T47D (cell line): ENCODE measurements at regions not wholly inside any gene's neighbourhood (a gene's known extent, or its start where the extent isn't known, plus 50 kb on each side); places are given as distances from the start of the nearest gene placed in this dataset.

Source experiments
- DNase-seq, 2 experiments: peaks; one replicate each; pipeline versions ENCODE4 v3.0.0 to v3.0.0-alpha.2; 2011 to 2012; ENCODE audit warnings: low read depth in 1 of 2, low spot score in 1 of 2
- JUND ChIP-seq: IDR thresholded peaks from 2 replicates; pipeline ENCODE4 v1.6.1; 2012; ENCODE audit warnings: low read depth
- in situ Hi-C: cut with HindIII; loops from 2 replicates; pipeline ENCODE4 v1.10.0; 2016; ENCODE audit warnings: low sequenced_read_pairs, low pct_unique_long_range_greater_than_20kb

- TF ChIP-seq JUND = no peak
- in situ Hi-C loops = no loop called here
- DNase-seq = no peak
Measured at GRCh38 chr3:146873748-146874147, 268.6 kb upstream of the PLSCR5 start.

DNA sequence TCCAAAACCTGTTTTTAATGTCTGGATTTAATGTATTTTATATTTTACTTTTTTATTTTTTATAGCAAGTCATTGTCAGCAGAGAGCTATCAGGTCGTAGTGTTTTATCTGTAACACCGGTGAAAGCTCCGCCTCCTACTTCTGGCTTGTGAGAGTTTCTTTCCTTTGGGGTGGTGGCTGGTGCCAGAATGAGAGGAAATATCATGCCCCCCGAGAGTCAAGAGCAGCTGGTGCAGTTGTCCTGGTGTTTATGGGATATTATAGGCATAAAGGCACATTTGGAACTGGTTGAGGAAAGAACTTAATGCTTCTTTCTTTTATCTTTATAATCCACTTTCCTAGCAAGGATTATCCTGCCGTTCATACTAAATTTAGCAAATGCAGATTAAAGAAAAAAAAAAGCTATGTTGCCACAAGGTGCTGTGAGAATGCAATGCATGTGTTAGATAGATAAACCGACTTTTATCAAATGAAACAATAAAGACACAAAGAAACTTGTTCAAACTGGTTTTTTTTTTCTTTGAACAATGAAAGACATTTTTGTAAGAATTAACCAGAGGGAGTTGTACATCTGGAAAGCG, 260.1 kb upstream of the PLSCR5 start:
- no peak for DNase-seq
- no peak for TF ChIP-seq JUND
- in situ Hi-C loops = no loop called here

DNA sequence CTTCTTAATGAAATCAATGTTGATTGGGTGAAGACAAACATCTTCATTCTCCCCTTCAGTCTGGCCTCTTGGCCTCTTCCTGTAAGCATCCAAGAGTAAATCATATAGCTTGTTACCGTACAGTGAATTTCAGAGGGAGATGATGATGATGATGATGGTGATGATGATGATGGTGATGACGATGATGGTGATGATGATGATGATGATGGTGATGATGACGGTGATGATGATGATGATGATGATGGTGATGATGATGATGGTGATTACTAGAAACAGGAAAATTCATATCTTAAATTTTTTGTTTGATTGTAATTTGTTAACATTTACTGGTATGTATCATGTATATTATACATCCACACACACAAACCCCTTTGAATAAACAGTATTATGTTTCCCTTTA, 256.1 kb upstream of the PLSCR5 start:
- TF ChIP-seq JUND = no peak
- in situ Hi-C loops = no loop called here

GRCh38 chr3:146854523-146854922, 249.4 kb upstream of the PLSCR5 start:
- no peak for DNase-seq
- TF ChIP-seq JUND = no peak
- in situ Hi-C loops = no loop called here

More for the DNA sequence above, 256.1 kb upstream of the PLSCR5 start:
- no peak for DNase-seq

DNA sequence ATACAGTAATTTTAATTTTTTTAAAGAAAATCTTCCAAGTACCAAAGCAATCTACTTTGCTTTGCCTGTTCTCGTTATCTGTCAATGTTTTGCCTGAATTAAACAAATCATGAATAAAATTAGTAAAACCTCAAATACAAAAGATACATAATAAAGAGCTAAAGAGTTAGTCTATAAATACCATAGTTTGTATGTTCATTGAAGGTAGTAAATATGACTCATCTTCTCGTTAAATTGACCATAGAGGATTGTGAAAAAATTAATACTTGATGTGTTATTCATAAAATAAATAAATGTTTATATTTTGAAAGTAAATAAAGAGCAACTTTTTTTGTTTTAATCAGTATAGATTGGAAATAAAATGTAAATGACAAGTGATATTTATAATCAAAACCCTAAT, 246.5 kb upstream of the PLSCR5 start:
- TF ChIP-seq JUND = no peak
- no peak for DNase-seq
- in situ Hi-C loops = no loop called here

- no peak for TF ChIP-seq JUND
- in situ Hi-C loops = no loop called here
- DNase-seq = no peak
Measured at GRCh38 chr3:146845361-146845760, 240.2 kb upstream of the PLSCR5 start.

DNA sequence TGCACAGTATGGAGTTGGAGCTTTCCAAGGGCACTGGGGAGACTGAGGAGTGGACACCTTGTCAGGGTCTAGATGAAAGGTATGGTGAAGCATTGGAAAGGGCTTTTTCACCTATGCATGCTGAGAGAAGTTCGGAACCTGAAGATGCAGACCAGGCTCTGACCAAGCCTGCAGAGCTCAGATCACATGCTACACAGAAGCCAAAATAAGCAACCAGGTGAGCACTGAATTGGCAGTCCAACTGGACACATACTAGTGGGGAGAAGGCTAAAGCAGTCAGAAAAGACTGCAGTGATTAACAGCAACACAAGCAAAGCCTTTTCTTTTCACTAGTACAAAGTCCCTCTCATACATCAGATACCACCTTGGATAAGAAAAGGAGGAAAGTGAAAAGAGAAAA, 238.3 kb upstream of the PLSCR5 start:
- no peak for DNase-seq
- TF ChIP-seq JUND = no peak
- in situ Hi-C loops = no loop called here

DNA sequence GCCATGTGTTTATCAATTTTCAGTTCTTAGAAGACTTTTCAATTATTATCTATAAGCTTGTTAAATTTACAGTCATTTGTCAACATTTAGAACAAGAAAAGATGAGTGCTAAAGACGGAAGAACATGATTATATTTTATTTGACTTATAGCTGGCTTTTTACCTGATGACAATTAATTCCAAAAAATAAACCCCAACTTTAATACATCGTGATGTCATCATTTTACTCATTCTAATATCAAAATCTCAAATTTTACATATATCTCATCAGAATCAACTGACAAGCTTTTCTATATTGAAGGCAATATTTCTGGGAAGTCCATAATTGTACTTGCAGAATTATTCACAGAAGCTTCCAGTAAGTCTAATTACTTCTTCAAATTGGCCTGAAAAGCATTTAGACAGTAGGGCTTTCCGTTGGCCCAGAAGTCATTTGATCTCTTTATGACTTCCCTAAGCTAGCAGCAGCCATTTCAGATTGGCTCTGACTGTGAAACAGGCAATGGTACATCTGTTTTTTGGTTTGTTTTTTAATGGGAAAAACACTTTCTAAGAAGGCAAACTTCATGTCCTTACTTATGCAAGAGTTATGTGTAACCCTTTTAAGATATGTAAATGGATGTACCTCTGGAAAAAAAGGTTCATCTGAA, 234.7 kb upstream of the PLSCR5 start:
- no peak for TF ChIP-seq JUND
- in situ Hi-C loops = no loop called here
- DNase-seq = no peak

DNA sequence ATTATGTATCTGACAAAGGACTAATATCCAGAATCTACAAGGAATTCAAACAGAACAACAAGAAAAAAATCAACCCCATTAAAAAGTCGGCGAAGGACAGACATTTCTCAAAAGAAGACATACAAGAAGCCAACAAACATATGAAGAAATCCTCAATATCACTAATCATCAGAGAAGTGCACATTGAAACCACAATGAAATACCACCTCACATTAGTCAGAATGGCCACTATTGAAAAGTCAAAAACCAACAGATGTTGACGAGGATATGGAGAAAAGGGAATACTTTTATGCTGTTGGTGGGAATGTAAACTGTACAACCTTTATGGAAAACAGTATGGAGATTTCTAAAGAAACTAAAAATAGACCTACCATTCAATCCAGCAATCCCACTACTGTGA, 233.1 kb upstream of the PLSCR5 start:
- DNase-seq = no peak
- TF ChIP-seq JUND = no peak

DNA sequence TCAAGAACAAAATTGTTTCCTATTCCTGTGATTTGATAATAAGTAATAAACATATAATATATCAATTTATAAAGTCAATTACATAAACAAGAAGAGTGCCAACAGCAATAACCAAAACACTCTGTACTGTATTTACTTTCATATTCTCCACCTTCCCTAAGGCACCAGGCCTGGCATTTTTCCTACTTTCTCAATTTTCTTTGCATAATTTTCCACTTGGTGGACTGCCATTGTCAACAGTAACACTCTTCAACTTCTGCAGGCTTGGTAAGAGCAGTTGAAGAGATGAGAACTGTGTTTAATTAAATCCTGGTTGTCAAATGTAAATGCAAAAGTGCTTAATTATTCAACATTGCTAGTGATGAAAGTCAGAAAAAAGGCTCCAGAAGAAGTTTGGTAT, 229.8 kb upstream of the PLSCR5 start:
- TF ChIP-seq JUND = no peak
- in situ Hi-C loops = no loop called here
- peak in 1 of 2 experiments; percentile 33 for DNase-seq

More for the DNA sequence above, 233.1 kb upstream of the PLSCR5 start:
- in situ Hi-C loops = no loop called here

DNA sequence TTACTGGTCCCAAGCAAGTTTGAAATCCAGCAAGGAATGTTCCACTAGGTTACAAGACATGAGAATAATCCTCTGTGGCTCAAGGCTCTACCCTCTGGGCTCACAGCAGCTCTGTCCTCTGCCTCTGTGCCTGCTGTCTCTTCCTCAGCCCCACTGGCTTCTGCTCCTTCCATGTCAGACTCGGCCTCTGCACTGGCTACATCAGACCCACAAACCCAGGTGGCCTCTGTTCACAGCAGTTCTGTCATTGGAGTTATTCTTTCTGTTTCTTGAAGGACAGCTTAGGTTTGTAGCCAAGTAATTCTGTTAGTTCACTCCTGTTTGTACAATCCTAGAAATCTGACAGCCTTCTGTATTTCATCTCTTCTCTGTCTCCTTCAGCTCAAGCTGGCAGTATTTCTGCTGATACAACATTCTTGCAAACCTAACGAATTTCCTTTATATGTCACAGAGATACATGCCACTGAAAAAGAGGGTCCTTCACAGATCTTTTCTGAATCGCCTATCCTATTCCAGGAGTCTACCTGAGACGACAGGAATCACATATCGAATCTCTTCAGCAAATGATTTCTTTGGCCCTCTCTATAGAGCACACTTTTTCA, 227.8 kb upstream of the PLSCR5 start:
- no peak for TF ChIP-seq JUND
- in situ Hi-C loops = no loop called here
- no peak for DNase-seq

DNA sequence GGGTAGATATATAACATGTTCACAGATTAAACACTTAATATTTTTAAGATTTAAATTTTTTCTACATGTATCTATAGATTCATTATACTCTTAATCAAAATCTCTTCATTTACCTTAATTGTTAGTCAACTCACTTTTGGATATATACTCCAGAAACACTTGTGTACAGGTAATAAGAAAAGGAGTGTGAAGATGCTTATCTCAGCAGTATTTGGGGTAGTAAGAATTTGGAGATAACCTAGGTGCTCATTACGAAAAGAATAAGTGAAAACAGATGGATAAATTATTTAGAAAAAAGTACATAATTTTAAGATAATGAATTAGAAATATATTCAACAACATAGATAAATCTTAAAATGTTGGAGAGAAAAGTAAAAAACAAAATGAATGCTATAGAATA, 226.5 kb upstream of the PLSCR5 start:
- no peak for TF ChIP-seq JUND
- in situ Hi-C loops = no loop called here
- DNase-seq = no peak

DNA sequence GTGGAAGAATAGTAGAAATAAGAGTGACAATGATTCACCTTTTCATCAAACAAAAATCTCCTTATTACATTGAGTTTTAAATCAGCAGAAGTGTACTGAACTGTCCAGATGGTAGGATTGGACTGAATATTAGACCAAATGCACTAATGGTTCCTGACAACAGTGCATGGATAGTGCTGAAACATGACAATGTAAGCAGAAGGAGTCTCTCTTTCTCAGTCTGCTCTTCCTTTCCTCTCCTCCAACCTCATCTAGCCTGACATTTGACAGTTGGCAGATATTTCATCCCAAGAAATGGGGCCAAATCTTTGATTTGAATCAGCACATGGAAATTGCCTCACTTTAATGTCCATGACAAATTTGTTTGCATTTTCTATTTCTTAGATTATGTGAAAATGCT, 225.1 kb upstream of the PLSCR5 start:
- no peak for DNase-seq
- in situ Hi-C loops = no loop called here
- no peak for TF ChIP-seq JUND

- in situ Hi-C loops = no loop called here
- TF ChIP-seq JUND = no peak
- DNase-seq = no peak
Measured at GRCh38 chr3:146827836-146828235, 222.7 kb upstream of the PLSCR5 start.
